Activated CD8-positive, alpha-beta T cell treated with anti-CD3 and anti-CD28 coated beads, Interleukin-2, amount 10 ng/mL, durations not matched to agents 7 days and 5 days (primary cell): ENCODE measurements at regions not wholly inside any gene's neighbourhood (a gene's known extent, or its start where the extent isn't known, plus 50 kb on each side); places are given as distances from the start of the nearest gene placed in this dataset.

Source experiments
- ATAC-seq: fragments of 150-1000 bp; cut with Tn5 transposase; one replicate; pipeline ENCODE4 v1.10.0; 2021; ENCODE audit warnings: moderate library complexity
- CTCF ChIA-PET: fragments of 350-600 bp; sonication (Branson Sonifier 250); formaldehyde crosslinking; loops from one replicate; lab custom pipeline; 2021; ENCODE audit warnings: antibody characterized with exemption; lab: Charles Lee
- POLR2A ChIA-PET: fragments of 350-600 bp; sonication (Branson Sonifier 250); formaldehyde crosslinking; loops from one replicate; lab custom pipeline; 2021; ENCODE audit warnings: antibody characterized with exemption; lab: Charles Lee
- DNase-seq: peaks from one replicate; pipeline ENCODE4 v3.0.0-alpha.2; 2020
- H3K27ac Mint-ChIP-seq: one replicate; pipeline ENCODE4 v1.8.0; 2021; ENCODE audit warnings: mild to moderate bottlenecking, mixed read lengths
- H3K27me3 Mint-ChIP-seq: one replicate; pipeline ENCODE4 v1.8.0; 2021; ENCODE audit warnings: low read depth, mixed read lengths
- H3K36me3 Mint-ChIP-seq: one replicate; pipeline ENCODE4 v1.8.0; 2021; ENCODE audit warnings: low read depth, mixed read lengths
- H3K4me1 Mint-ChIP-seq: one replicate; pipeline ENCODE4 v1.8.0; 2021; ENCODE audit warnings: low read depth, mixed read lengths
- H3K4me3 Mint-ChIP-seq: one replicate; pipeline ENCODE4 v1.8.0; 2021; ENCODE audit warnings: mild to moderate bottlenecking, mixed read lengths
- H3K9me3 Mint-ChIP-seq: one replicate; pipeline ENCODE4 v1.8.0; 2022; ENCODE audit warnings: mixed read lengths; ENCODE audit not compliant: insufficient read depth

GRCh38 chr5:87944553-87945285 is 323.9 kb downstream of the TMEM161B start:
- ATAC-seq, result no peak
- Mint-ChIP-seq H3K9me3 (no peaks in the 10 kb centered on the region), H3K4me3 (no peak overlapping the region), H3K27ac (no peak overlapping the region), H3K4me1 (no peaks in the 10 kb centered on the region), H3K27me3 (peaks cover 3% of the 10 kb centered on the region), H3K36me3 (no peaks in the 10 kb centered on the region)
- DNase-seq, result no peak
- ChIA-PET POLR2A (no interaction called here), CTCF (no interaction called here)

DNA sequence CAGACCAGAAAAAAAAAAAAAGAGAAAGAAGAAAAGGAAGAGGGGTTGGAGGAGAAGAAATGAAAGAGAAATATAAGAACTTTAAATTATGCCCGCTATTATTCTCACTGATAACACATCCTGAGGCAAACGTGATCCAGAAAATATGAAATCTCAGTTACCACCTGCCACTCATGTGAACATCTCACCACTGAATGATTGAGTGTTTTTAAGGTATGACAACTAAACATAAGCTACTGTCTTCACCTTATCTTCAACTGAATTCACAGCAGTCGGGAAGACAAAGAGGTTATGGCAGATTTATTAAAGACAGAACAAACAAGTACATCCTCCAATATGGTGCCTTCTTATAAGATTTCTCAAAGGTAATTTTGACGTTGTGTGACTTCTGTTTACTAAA is 327.9 kb downstream of the TMEM161B start:
- POLR2A ChIA-PET, result no interaction called here
- Mint-ChIP-seq H3K4me1 (no peaks in the 10 kb centered on the region), H3K27me3 (no peaks in the 10 kb centered on the region), H3K4me3 (no peak overlapping the region), H3K27ac (no peak overlapping the region), H3K36me3 (no peaks in the 10 kb centered on the region), H3K9me3 (no peaks in the 10 kb centered on the region)
- no peak for DNase-seq
- no peak for ATAC-seq
- CTCF ChIA-PET, result no interaction called here

DNA sequence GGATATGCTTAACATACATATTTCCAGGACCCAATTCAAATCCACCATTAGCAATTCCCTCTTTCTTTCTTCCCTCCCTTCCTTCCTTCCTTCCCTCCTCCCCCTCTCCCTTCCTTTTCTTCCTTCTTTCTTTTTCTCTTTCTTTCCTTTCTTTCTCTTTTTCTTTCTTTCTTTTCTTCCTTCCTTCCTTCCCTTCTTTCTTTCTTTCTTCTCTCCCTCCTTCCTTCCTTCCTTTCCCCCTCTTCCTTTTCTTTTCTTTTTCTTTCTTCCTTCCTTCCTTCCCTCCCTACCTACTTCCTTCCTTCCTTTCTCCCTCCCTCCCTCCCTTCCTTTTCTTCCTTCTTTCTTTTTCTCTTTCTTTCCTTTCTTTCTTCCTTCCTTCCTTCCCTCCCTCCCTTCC is 332.0 kb downstream of the TMEM161B start:
- ChIA-PET CTCF (no interaction called here), POLR2A (no interaction called here)
- no peaks in the 10 kb centered on the region for H3K27me3 Mint-ChIP-seq
- H3K27ac Mint-ChIP-seq, result no peak overlapping the region
- ATAC-seq (no peak), DNase-seq (no peak)
- H3K9me3 Mint-ChIP-seq, result no peaks in the 10 kb centered on the region
- no peaks in the 10 kb centered on the region for H3K4me1 Mint-ChIP-seq
- no peaks in the 10 kb centered on the region for H3K36me3 Mint-ChIP-seq
- no peak overlapping the region for H3K4me3 Mint-ChIP-seq

- Mint-ChIP-seq H3K27me3 (no peaks in the 10 kb centered on the region), H3K36me3 (no peaks in the 10 kb centered on the region), H3K9me3 (peaks cover 4% of the 10 kb centered on the region), H3K4me1 (no peaks in the 10 kb centered on the region), H3K27ac (no peak overlapping the region), H3K4me3 (no peak overlapping the region)
- POLR2A ChIA-PET, result no interaction called here
- CTCF ChIA-PET, result no interaction called here
- ATAC-seq, result no peak
- no peak for DNase-seq
These were observed 344.2 kb downstream of the TMEM161B start for GRCh38 chr5:87924436-87924835.

GRCh38 chr5:87916320-87916719 is 352.3 kb downstream of the TMEM161B start:
- CTCF ChIA-PET, result no interaction called here
- H3K4me1 Mint-ChIP-seq, result no peaks in the 10 kb centered on the region
- no peaks in the 10 kb centered on the region for H3K36me3 Mint-ChIP-seq
- H3K4me3 Mint-ChIP-seq, result no peak overlapping the region
- peaks cover 3% of the 10 kb centered on the region for H3K9me3 Mint-ChIP-seq
- DNase-seq, result no peak
- no peak overlapping the region for H3K27ac Mint-ChIP-seq
- POLR2A ChIA-PET, result no interaction called here
- no peaks in the 10 kb centered on the region for H3K27me3 Mint-ChIP-seq
- no peak for ATAC-seq

GRCh38 chr5:87912419-87912818 is 356.2 kb downstream of the TMEM161B start:
- Mint-ChIP-seq H3K27ac (no peak overlapping the region), H3K9me3 (peaks cover 3% of the 10 kb centered on the region), H3K4me1 (no peaks in the 10 kb centered on the region), H3K36me3 (no peaks in the 10 kb centered on the region), H3K4me3 (no peak overlapping the region), H3K27me3 (no peaks in the 10 kb centered on the region)
- no peak for ATAC-seq
- DNase-seq, result no peak
- CTCF ChIA-PET, result no interaction called here
- POLR2A ChIA-PET, result no interaction called here

DNA sequence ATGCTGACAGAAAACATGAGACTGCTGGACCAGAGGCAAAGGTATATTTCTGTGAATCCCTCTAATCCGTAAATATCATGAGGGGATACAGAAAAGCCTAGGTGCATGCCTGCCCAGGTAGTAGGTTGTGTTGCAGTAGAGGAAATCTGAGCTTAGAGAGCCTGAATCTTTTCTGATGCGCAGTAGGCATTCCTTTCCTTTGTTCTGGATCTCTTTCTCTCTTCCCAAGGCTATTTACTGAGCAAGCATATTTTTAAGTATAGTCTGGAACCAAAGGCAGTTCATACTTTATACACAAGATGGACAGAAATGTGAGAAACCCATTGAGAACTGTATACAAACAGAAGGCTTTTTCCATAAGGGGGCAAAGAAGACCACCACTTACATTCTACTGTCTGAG is 359.3 kb downstream of the TMEM161B start:
- no peak overlapping the region for H3K4me3 Mint-ChIP-seq
- POLR2A ChIA-PET, result no interaction called here
- H3K4me1 Mint-ChIP-seq, result no peaks in the 10 kb centered on the region
- CTCF ChIA-PET, result no interaction called here
- DNase-seq, result no peak
- no peak overlapping the region for H3K27ac Mint-ChIP-seq
- no peaks in the 10 kb centered on the region for H3K36me3 Mint-ChIP-seq
- ATAC-seq, result no peak
- H3K9me3 Mint-ChIP-seq, result no peaks in the 10 kb centered on the region
- H3K27me3 Mint-ChIP-seq, result no peaks in the 10 kb centered on the region

GRCh38 chr5:87906962-87907361 is 361.7 kb downstream of the TMEM161B start:
- H3K4me3 Mint-ChIP-seq, result no peak overlapping the region
- H3K27ac Mint-ChIP-seq, result no peak overlapping the region
- no peaks in the 10 kb centered on the region for H3K9me3 Mint-ChIP-seq
- CTCF ChIA-PET, result no interaction called here
- POLR2A ChIA-PET, result no interaction called here
- no peaks in the 10 kb centered on the region for H3K4me1 Mint-ChIP-seq
- DNase-seq, result no peak
- no peaks in the 10 kb centered on the region for H3K36me3 Mint-ChIP-seq
- ATAC-seq, result no peak
- no peaks in the 10 kb centered on the region for H3K27me3 Mint-ChIP-seq

DNA sequence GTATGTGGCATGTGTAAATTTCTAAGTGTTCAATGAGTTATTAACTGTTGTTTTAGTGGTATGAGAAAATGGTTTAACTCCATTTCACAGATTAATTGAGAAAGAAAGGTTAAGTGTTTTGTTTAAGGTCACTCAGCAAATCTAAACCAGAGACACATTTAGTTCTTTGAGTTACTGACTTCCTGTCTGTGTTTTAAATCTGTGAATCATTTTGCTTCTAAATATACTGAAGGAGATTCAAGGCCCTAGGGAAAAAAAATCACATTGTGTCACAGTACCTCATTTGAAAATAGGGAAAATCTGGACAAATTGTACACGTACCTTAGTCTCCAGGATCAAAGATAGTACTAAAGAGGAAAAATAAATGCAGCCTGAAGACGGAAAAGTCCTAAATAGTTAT is 368.2 kb downstream of the TMEM161B start:
- Mint-ChIP-seq H3K4me1 (no peaks in the 10 kb centered on the region), H3K36me3 (no peaks in the 10 kb centered on the region), H3K9me3 (no peaks in the 10 kb centered on the region), H3K27ac (no peak overlapping the region), H3K4me3 (no peak overlapping the region), H3K27me3 (no peaks in the 10 kb centered on the region)
- CTCF ChIA-PET, result no interaction called here
- POLR2A ChIA-PET, result no interaction called here
- ATAC-seq (no peak), DNase-seq (no peak)

DNA sequence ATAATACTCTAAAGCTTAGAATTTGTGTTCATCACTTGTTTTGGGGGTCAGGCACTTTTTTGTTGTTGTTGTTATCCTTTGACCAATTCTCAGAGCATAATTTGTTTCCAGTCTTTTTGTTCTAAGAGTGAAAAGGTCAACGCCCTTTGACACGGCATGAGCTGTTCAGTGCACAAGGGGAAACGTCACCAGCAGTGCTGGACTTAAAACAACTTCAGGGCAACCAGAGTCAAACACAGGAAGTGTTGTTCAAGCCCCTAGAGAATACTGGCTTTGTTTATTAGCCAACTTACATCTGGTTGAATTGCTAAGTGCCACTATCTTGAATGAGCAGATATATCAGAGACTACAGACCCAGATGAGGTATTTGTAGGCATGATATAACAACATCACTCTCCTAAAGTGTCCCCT is 368.9 kb downstream of the TMEM161B start:
- H3K27ac Mint-ChIP-seq, result no peak overlapping the region
- ChIA-PET POLR2A (no interaction called here), CTCF (no interaction called here)
- H3K4me3 Mint-ChIP-seq, result no peak overlapping the region
- H3K4me1 Mint-ChIP-seq, result no peaks in the 10 kb centered on the region
- DNase-seq (no peak), ATAC-seq (no peak)
- no peaks in the 10 kb centered on the region for H3K27me3 Mint-ChIP-seq
- H3K36me3 Mint-ChIP-seq, result no peaks in the 10 kb centered on the region
- H3K9me3 Mint-ChIP-seq, result no peaks in the 10 kb centered on the region

- ATAC-seq, result no peak
- no peak overlapping the region for H3K4me3 Mint-ChIP-seq
- CTCF ChIA-PET, result no interaction called here
These were observed 369.4 kb downstream of the TMEM161B start for GRCh38 chr5:87899208-87899661.

GRCh38 chr5:87898574-87898973 is 370.1 kb downstream of the TMEM161B start:
- ATAC-seq (no peak), DNase-seq (no peak)
- POLR2A ChIA-PET, result no interaction called here
- H3K4me1 Mint-ChIP-seq, result no peaks in the 10 kb centered on the region
- no peaks in the 10 kb centered on the region for H3K36me3 Mint-ChIP-seq
- H3K9me3 Mint-ChIP-seq, result no peaks in the 10 kb centered on the region
- no peaks in the 10 kb centered on the region for H3K27me3 Mint-ChIP-seq
- no peak overlapping the region for H3K27ac Mint-ChIP-seq
- no peak overlapping the region for H3K4me3 Mint-ChIP-seq
- CTCF ChIA-PET, result no interaction called here

More at GRCh38 chr5:87899208-87899661, 369.4 kb downstream of the TMEM161B start:
- Mint-ChIP-seq H3K27ac (no peak overlapping the region), H3K4me1 (no peaks in the 10 kb centered on the region), H3K36me3 (no peaks in the 10 kb centered on the region), H3K27me3 (no peaks in the 10 kb centered on the region), H3K9me3 (no peaks in the 10 kb centered on the region)
- no peak for DNase-seq
- POLR2A ChIA-PET, result no interaction called here

DNA sequence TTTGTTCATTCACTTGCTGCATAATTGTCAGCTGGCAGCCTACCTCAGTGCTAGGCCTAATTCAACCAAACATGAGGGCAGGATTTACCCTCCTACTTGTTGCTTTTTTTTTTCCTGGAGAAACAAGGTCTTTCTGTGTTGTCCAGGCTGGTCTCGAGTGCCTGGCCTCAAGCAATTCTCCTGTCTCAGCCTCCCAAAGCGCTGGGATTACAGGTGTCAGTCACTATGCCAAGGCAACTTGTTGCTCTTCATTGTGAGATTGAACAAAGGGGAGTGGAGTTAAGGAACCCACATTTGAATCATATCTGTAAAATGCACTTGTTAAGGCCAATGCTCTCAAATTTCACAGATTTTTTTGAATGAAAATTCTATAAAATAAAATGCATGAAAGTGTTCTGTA is 380.5 kb downstream of the TMEM161B start:
- no peak overlapping the region for H3K4me3 Mint-ChIP-seq
- H3K36me3 Mint-ChIP-seq, result no peaks in the 10 kb centered on the region
- H3K27ac Mint-ChIP-seq, result no peak overlapping the region
- ATAC-seq, result no peak
- no peaks in the 10 kb centered on the region for H3K4me1 Mint-ChIP-seq
- ChIA-PET POLR2A (no interaction called here), CTCF (no interaction called here)
- H3K27me3 Mint-ChIP-seq, result no peaks in the 10 kb centered on the region
- no peaks in the 10 kb centered on the region for H3K9me3 Mint-ChIP-seq
- no peak for DNase-seq
